ENCODE measurements at regions not wholly inside any gene's neighbourhood (a gene's known extent, or its start where the extent isn't known, plus 50 kb on each side); places are given as distances from the start of the nearest gene placed in this dataset.

GRCh38 chr12:66739266-66739665, 60.4 kb upstream of the GRIP1 start:
- H3K27me3 ChIP-seq: no peaks in the 10 kb centered on the region
- WGBS, 5 donors: 83 to 100% (median 91%) methylated on average over 1 of the region's 1 CpG
- DNase-seq: no peak
- intact Hi-C loops (cut with DNase I; ENCODE audit: low total_unique reads): no loop called here
- TF ChIP-seq POLR2A (IDR thresholded peaks at IDR 0.05) (no peak), CTCF (IDR thresholded peaks at IDR 0.05) (no peak), POLR2AphosphoS5 (IDR thresholded peaks at IDR 0.05) (no peak), EP300 (IDR thresholded peaks at IDR 0.05) (no peak)
- H3K4me3 ChIP-seq: no peak overlapping the region
- no peaks in the 10 kb centered on the region for H3K36me3 ChIP-seq
- no peak overlapping the region for H3K27ac ChIP-seq
- H3K9me3 ChIP-seq: no peaks in the 10 kb centered on the region
- H3K4me1 ChIP-seq: no peaks in the 10 kb centered on the region

- TF ChIP-seq POLR2A (IDR thresholded peaks at IDR 0.05) (no peak), EP300 (IDR thresholded peaks at IDR 0.05) (no peak), CTCF (IDR thresholded peaks at IDR 0.05) (no peak), POLR2AphosphoS5 (IDR thresholded peaks at IDR 0.05) (no peak)
- no peaks in the 10 kb centered on the region for H3K4me1 ChIP-seq
- H3K36me3 ChIP-seq: no peaks in the 10 kb centered on the region
- DNase-seq: peak in 1 of 2 donors; percentile 31
- no peak overlapping the region for H3K4me3 ChIP-seq
- H3K27ac ChIP-seq: no peak overlapping the region
- intact Hi-C loops (cut with DNase I; ENCODE audit: low total_unique reads): no loop called here
- H3K27me3 ChIP-seq: no peaks in the 10 kb centered on the region
- 32 to 48% (median 33%) methylated on average over 4 of the region's 4 CpGs for WGBS, 5 donors
- no peaks in the 10 kb centered on the region for H3K9me3 ChIP-seq
Observed at GRCh38 chr12:66739940-66740651, 61.2 kb upstream of the GRIP1 start.

DNA sequence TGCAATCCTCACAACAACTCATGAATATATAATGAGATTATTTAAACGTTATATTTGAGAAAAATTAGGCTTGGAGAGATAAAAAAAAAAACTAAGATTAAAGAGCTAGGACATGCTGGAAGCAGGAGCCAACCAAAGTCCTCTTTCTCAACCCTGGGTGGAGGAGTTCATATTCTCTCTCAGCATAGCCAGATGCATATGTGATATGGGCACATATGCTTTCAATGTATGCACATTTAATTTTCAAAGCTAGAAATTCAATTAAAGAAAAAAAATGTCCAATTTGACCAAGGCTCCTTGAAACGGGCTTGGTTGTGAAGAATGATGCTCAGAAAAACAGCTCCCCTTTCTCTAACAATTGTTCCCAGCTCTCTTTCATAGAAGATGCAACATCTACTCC, 61.9 kb upstream of the GRIP1 start:
- Histone ChIP-seq H3K27me3 (no peaks in the 10 kb centered on the region), H3K4me3 (no peak overlapping the region), H3K9me3 (no peaks in the 10 kb centered on the region), H3K27ac (no peak overlapping the region), H3K4me1 (no peaks in the 10 kb centered on the region), H3K36me3 (no peaks in the 10 kb centered on the region)
- intact Hi-C loops (cut with DNase I; ENCODE audit: low total_unique reads): no loop called here
- 62 to 66% (median 65%) methylated on average over 2 of the region's 2 CpGs for WGBS, 5 donors
- no peak for TF ChIP-seq POLR2A (IDR thresholded peaks at IDR 0.05)
- TF ChIP-seq CTCF (IDR thresholded peaks at IDR 0.05): no peak
- no peak for TF ChIP-seq EP300 (IDR thresholded peaks at IDR 0.05)
- TF ChIP-seq POLR2AphosphoS5 (IDR thresholded peaks at IDR 0.05): no peak
- DNase-seq: no peak

- intact Hi-C loops (cut with DNase I; ENCODE audit: low total_unique reads): no loop called here
- Histone ChIP-seq H3K36me3 (no peaks in the 10 kb centered on the region), H3K27ac (no peak overlapping the region), H3K9me3 (no peaks in the 10 kb centered on the region), H3K4me3 (no peak overlapping the region), H3K27me3 (no peaks in the 10 kb centered on the region), H3K4me1 (no peaks in the 10 kb centered on the region)
- TF ChIP-seq EP300 (IDR thresholded peaks at IDR 0.05) (no peak), POLR2A (IDR thresholded peaks at IDR 0.05) (no peak), POLR2AphosphoS5 (IDR thresholded peaks at IDR 0.05) (no peak), CTCF (IDR thresholded peaks at IDR 0.05) (no peak)
- no peak for DNase-seq
Observed at GRCh38 chr12:66741919-66742318, 63.0 kb upstream of the GRIP1 start.

Data from stomach (tissue), 8 donors.